Breast epithelium (tissue), 4 donors: ENCODE measurements at regions not wholly inside any gene's neighbourhood (a gene's known extent, or its start where the extent isn't known, plus 50 kb on each side); places are given as distances from the start of the nearest gene placed in this dataset.

Experiments used
- DNase-seq, 2 donors: peaks; one replicate each; pipeline ENCODE4 v3.0.0-alpha.2; 2019; ENCODE audit warnings: low spot score in 2 of 2
- H3K27ac ChIP-seq, 2 donors: fragments of 200-600 bp; sonication (generic) in 1 of 2; one replicate each; pipeline ENCODE4 v1.5.1; 2016 to 2019; ENCODE audit warnings: mild to moderate bottlenecking in 1 of 2
- H3K27me3 ChIP-seq, 2 donors: fragments of 200-600 bp; sonication (generic) in 1 of 2; one replicate each; pipeline versions ENCODE4 v1.5.1 to v1.6.0; 2017 to 2019; ENCODE audit warnings: control low read depth in 1 of 2, mild to moderate bottlenecking in 1 of 2
- H3K36me3 ChIP-seq: fragments of 200-600 bp; one replicate; pipeline ENCODE4 v1.5.1; 2019
- H3K4me1 ChIP-seq, 2 donors: fragments of 200-600 bp; sonication (generic); one replicate each; pipeline ENCODE4 v1.5.1; 2016 to 2019; ENCODE audit warnings: control low read depth in 1 of 2
- H3K4me3 ChIP-seq, 3 donors: fragments of 200-600 bp; sonication (generic); 1 replicate in 2 of 3; 2 replicates in 1 of 3; pipeline ENCODE4 v1.5.1; 2016 to 2019; ENCODE audit warnings: mild to moderate bottlenecking in 3 of 3, moderate library complexity in 2 of 3
- H3K9me3 ChIP-seq, 2 donors: fragments of 200-600 bp; sonication (generic) in 1 of 2; one replicate each; pipeline ENCODE4 v1.5.1; 2016 to 2019; ENCODE audit warnings: control low read depth in 1 of 2
- POLR2A ChIP-seq: fragments of 450-650 bp; IDR thresholded peaks from one replicate; pipeline ENCODE4 v1.6.1; 2016; ENCODE audit warnings: antibody characterized with exemption, mild to moderate bottlenecking, moderate library complexity
- POLR2AphosphoS5 ChIP-seq, 3 donors: sonication (generic); formaldehyde crosslinking; IDR thresholded peaks; one replicate each; pipeline ENCODE4 v1.6.1; 2017; ENCODE audit warnings: antibody characterized with exemption in 3 of 3
- intact Hi-C: fragments of 100-400 bp; cut with DNase I; formaldehyde crosslinking; loops from one replicate; pipeline ENCODE4 v1.15.1; 2023; ENCODE audit warnings: low total_unique reads
- TF ChIP-seq, protein P1 (sequence below), 3 donors: fragments of 450-650 bp; IDR thresholded peaks; one replicate each; pipeline ENCODE4 v1.5.1; 2016 to 2017; ENCODE audit warnings: antibody characterized with exemption in 3 of 3, mild to moderate bottlenecking in 3 of 3, moderate library complexity in 3 of 3

DNA sequence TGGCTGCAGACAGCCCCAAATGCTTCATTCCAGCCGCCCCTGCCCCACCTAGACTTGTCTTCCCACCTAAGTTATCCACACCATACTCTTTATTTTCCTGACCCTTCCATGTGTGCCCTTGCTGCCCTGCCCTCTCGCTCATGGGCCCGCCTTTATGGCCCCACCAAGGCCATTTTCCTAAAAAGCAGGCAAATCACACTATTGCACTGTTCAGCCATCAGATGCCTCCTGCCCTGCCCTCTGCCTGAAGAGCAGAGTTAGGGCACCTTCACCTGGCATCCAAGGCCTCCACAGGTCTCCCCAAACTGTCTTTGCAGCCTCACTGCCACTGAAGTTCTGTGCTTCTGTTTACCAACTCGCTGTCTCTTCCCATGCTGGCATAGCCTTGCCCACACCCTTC, 496.7 kb downstream of the EIPR1 start:
- no peak for DNase-seq
- H3K27ac ChIP-seq, result no peak overlapping the region
- intact Hi-C loops, result loop anchor here (5.0 kb wide), 1 partner anchor 561 kb away; no protein-coding TSS in a partner anchor
- H3K4me3 ChIP-seq, result no peak overlapping the region
- H3K9me3 ChIP-seq, result peaks cover 5 to 22% of the 10 kb centered on the region in 2 donors
- no peaks in the 10 kb centered on the region for H3K4me1 ChIP-seq
- H3K27me3 ChIP-seq, result peaks cover 0 to 6% of the 10 kb centered on the region in 2 donors
- TF ChIP-seq POLR2A, result no peak
- no peak for TF ChIP-seq POLR2AphosphoS5 (IDR thresholded peaks at IDR 0.05)
- TF ChIP-seq, protein P1, sequence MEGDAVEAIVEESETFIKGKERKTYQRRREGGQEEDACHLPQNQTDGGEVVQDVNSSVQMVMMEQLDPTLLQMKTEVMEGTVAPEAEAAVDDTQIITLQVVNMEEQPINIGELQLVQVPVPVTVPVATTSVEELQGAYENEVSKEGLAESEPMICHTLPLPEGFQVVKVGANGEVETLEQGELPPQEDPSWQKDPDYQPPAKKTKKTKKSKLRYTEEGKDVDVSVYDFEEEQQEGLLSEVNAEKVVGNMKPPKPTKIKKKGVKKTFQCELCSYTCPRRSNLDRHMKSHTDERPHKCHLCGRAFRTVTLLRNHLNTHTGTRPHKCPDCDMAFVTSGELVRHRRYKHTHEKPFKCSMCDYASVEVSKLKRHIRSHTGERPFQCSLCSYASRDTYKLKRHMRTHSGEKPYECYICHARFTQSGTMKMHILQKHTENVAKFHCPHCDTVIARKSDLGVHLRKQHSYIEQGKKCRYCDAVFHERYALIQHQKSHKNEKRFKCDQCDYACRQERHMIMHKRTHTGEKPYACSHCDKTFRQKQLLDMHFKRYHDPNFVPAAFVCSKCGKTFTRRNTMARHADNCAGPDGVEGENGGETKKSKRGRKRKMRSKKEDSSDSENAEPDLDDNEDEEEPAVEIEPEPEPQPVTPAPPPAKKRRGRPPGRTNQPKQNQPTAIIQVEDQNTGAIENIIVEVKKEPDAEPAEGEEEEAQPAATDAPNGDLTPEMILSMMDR (IDR thresholded peaks at IDR 0.05), result no peak
- no peaks in the 10 kb centered on the region for H3K36me3 ChIP-seq

DNA sequence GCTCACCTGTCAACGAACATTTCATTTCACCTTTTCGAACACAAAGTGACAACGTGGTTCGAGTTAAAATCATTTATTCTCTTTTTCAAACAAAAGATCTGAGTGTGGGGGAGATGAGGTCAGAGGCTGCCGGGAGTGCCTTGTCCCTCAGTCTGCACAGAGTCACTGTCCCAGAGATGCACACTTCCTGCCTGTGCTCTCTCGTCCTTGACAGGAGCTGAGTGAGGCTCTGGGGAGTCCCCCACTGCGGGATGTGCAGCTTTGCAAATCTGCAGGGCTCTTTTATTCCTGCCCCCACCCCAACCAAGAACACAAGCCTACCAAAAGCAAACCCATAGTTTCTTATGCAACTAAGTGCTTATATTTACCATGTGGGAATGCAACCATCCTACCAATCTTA, 497.8 kb downstream of the EIPR1 start:
- peaks cover 0 to 10% of the 10 kb centered on the region in 2 donors for H3K27me3 ChIP-seq
- H3K4me3 ChIP-seq, result no peak overlapping the region
- TF ChIP-seq POLR2AphosphoS5 (IDR thresholded peaks at IDR 0.05) (no peak), POLR2A (no peak)
- TF ChIP-seq, protein P1 (IDR thresholded peaks at IDR 0.05), result no peak
- peaks cover 5 to 22% of the 10 kb centered on the region in 2 donors for H3K9me3 ChIP-seq
- H3K27ac ChIP-seq, result no peak overlapping the region
- H3K4me1 ChIP-seq, result no peaks in the 10 kb centered on the region
- no peak for DNase-seq
- intact Hi-C loops, result loop anchor here (5.0 kb wide), 1 partner anchor 563 kb away; no protein-coding TSS in a partner anchor
- no peaks in the 10 kb centered on the region for H3K36me3 ChIP-seq

DNA sequence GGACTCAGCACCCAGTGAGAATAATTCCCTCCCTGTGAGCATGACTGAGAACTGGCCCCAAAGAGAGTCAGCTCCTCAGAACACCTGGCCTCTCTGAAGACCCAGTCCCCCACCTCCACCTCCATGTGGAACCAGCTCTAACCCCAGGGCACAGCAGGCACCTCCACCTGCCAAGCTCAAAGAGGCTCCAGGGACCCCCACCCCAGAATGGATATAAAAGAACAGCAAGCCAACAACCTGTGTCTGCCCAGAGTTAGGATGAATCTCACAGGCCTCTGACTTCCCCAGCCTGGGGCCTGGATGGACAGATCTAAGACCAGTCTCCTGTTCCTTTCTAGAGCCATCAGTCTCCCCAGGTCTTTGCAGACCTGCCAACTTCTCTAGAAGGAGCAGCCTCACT, 498.5 kb downstream of the EIPR1 start:
- DNase-seq, result no peak
- H3K9me3 ChIP-seq, result peaks cover 5 to 22% of the 10 kb centered on the region in 2 donors
- no peak overlapping the region for H3K4me3 ChIP-seq
- peaks cover 0 to 10% of the 10 kb centered on the region in 2 donors for H3K27me3 ChIP-seq
- intact Hi-C loops, result no loop called here
- no peaks in the 10 kb centered on the region for H3K4me1 ChIP-seq
- TF ChIP-seq, protein P1 (IDR thresholded peaks at IDR 0.05), result no peak
- no peaks in the 10 kb centered on the region for H3K36me3 ChIP-seq
- H3K27ac ChIP-seq, result no peak overlapping the region

DNA sequence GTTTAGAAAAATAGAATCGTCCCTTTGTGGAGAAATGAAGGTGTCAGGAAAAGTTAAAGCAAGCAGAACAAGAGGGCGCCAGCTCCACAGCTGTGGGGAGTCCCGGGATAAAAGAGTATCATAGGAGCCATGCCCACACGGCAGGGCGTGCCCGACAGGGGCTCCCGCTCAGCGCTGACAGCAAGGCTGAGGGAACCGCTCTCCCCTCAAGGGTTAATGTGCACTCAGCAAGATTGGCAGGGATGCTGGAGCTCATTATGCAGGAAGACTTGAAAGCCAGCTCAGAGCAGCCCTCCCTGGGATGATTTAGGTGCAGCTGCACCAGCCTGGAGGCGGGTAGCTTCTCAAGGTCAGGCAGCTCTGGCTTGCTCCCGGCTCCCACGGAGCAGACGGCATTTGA, 500.2 kb downstream of the EIPR1 start:
- Histone ChIP-seq H3K27ac (no peak overlapping the region), H3K36me3 (no peaks in the 10 kb centered on the region), H3K9me3 (peaks cover 5 to 19% of the 10 kb centered on the region in 2 donors), H3K4me3 (no peak overlapping the region), H3K27me3 (peaks cover 0 to 10% of the 10 kb centered on the region in 2 donors), H3K4me1 (no peaks in the 10 kb centered on the region)
- intact Hi-C loops, result no loop called here
- no peak for DNase-seq
- TF ChIP-seq, protein P1 (IDR thresholded peaks at IDR 0.05), result no peak
- no peak for TF ChIP-seq POLR2A
- no peak for TF ChIP-seq POLR2AphosphoS5 (IDR thresholded peaks at IDR 0.05)

DNA sequence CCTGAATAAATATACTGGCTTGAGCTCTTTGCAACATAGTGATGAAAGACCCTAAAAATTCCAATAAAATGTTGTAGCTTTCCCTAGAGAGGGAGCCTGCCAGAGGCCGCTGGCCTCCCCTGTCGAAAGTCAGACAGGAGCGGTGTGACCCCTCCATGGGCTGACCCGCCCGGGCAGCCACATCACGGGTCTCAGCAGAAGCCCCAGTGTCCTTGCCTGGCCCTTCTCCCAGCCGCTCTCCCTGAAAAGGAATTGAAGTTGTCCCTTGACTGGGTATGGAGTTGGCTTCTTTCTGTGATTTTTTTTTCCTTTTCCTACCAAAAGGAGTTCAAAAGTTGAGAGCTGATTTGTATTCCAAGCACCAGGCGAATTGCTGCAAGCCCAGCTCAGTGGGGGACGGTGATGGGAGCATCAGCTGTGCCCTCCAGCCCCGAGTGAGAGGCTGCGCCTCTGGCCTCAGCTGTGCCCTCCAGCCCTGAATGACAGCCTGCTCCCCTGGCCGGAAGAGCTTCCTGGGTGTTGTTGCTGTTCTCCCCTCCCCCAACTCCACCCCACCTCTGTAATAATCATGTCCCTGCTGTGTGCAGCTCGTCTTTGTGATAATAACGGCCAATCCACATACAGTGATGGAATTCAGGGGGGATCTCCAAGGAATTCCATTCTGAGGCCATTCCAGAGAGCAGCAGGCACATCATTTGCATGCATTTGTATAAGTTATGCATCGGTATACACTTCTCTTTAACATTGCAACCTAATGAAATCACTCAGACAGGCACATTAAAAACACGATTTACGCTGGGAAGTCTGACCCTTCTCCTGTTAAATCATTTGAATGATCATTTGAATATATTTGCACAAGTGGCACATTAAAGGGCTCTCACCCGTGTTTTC, 501.0 kb downstream of the EIPR1 start:
- no peak overlapping the region for H3K27ac ChIP-seq
- no peak for DNase-seq
- H3K27me3 ChIP-seq, result peaks cover 0 to 10% of the 10 kb centered on the region in 2 donors
- intact Hi-C loops, result no loop called here
- no peaks in the 10 kb centered on the region for H3K4me1 ChIP-seq
- H3K36me3 ChIP-seq, result no peaks in the 10 kb centered on the region
- H3K9me3 ChIP-seq, result peaks cover 5 to 15% of the 10 kb centered on the region in 2 donors
- no peak for TF ChIP-seq POLR2A
- TF ChIP-seq, protein P1 (IDR thresholded peaks at IDR 0.05), result no peak
- TF ChIP-seq POLR2AphosphoS5 (IDR thresholded peaks at IDR 0.05), result no peak
- no peak overlapping the region for H3K4me3 ChIP-seq
